ENCODE measurements at regions not wholly inside any gene's neighbourhood (a gene's known extent, or its start where the extent isn't known, plus 50 kb on each side); places are given as distances from the start of the nearest gene placed in this dataset.
"Not testable (repeated sequence)": the region's sequence is repeated elsewhere in the genome, so short reads cannot be mapped to it uniquely, and the experiment has no call there.

GRCh38 chr1:145553795-145554194 is 54.0 kb upstream of the GPR89A start:
- H3K4me3 ChIP-seq (ENCODE audit: low read depth, low read length) = not testable (repeated sequence)

- H3K4me3 ChIP-seq (ENCODE audit: low read depth, low read length) = no peak overlapping the region
Observed at GRCh38 chr1:145545055-145545454, 62.7 kb upstream of the GPR89A start.

GRCh38 chr1:145541685-145542084 is 66.1 kb upstream of the GPR89A start:
- H3K4me3 ChIP-seq (ENCODE audit: low read depth, low read length) = not testable (repeated sequence)

GRCh38 chr1:145541246-145541645 is 66.5 kb upstream of the GPR89A start:
- H3K4me3 ChIP-seq (ENCODE audit: low read depth, low read length) = not testable (repeated sequence)

- not testable (repeated sequence) for H3K4me3 ChIP-seq (ENCODE audit: low read depth, low read length)
Observed at GRCh38 chr1:145538118-145538882, 69.5 kb upstream of the GPR89A start.

- H3K4me3 ChIP-seq (ENCODE audit: low read depth, low read length) = not testable (repeated sequence)
Observed at GRCh38 chr1:145537003-145537402, 70.8 kb upstream of the GPR89A start.

GRCh38 chr1:145535461-145535860 is 72.3 kb upstream of the GPR89A start:
- not testable (repeated sequence) for H3K4me3 ChIP-seq (ENCODE audit: low read depth, low read length)

- H3K4me3 ChIP-seq (ENCODE audit: low read depth, low read length) = not testable (repeated sequence)
Observed at GRCh38 chr1:145528068-145528564, 79.7 kb upstream of the GPR89A start.

GRCh38 chr1:145520159-145520558 is 87.6 kb upstream of the GPR89A start:
- H3K4me3 ChIP-seq (ENCODE audit: low read depth, low read length) = not testable (repeated sequence)

- H3K4me3 ChIP-seq (ENCODE audit: low read depth, low read length) = not testable (repeated sequence)
Observed at GRCh38 chr1:145519302-145519701, 88.5 kb upstream of the GPR89A start.

- not testable (repeated sequence) for H3K4me3 ChIP-seq (ENCODE audit: low read depth, low read length)
Observed at GRCh38 chr1:145513017-145513416, 87.6 kb upstream of the NBPF20 start.

- not testable (repeated sequence) for H3K4me3 ChIP-seq (ENCODE audit: low read depth, low read length)
Observed at GRCh38 chr1:145508053-145508452, 82.7 kb upstream of the NBPF20 start.

- not testable (repeated sequence) for H3K4me3 ChIP-seq (ENCODE audit: low read depth, low read length)
Observed at GRCh38 chr1:145505663-145506647, 80.6 kb upstream of the NBPF20 start.

- not testable (repeated sequence) for H3K4me3 ChIP-seq (ENCODE audit: low read depth, low read length)
Observed at GRCh38 chr1:145504834-145505413, 79.5 kb upstream of the NBPF20 start.

- H3K4me3 ChIP-seq (ENCODE audit: low read depth, low read length) = not testable (repeated sequence)
Observed at GRCh38 chr1:145504310-145504709, 78.9 kb upstream of the NBPF20 start.

- H3K4me3 ChIP-seq (ENCODE audit: low read depth, low read length) = not testable (repeated sequence)
Observed at GRCh38 chr1:145500251-145500650, 74.8 kb upstream of the NBPF20 start.

GRCh38 chr1:145495077-145495871 is 69.9 kb upstream of the NBPF20 start:
- not testable (repeated sequence) for H3K4me3 ChIP-seq (ENCODE audit: low read depth, low read length)

- not testable (repeated sequence) for H3K4me3 ChIP-seq (ENCODE audit: low read depth, low read length)
Observed at GRCh38 chr1:145488193-145488933, 63.0 kb upstream of the NBPF20 start.

GRCh38 chr1:145487156-145487555 is 61.8 kb upstream of the NBPF20 start:
- H3K4me3 ChIP-seq (ENCODE audit: low read depth, low read length) = not testable (repeated sequence)

- H3K4me3 ChIP-seq (ENCODE audit: low read depth, low read length) = not testable (repeated sequence)
Observed at GRCh38 chr1:145484257-145484656, 58.9 kb upstream of the NBPF20 start.

All from iPS-11a (cell line).